Head of caudate nucleus (tissue), 42 donors: ENCODE measurements at regions not wholly inside any gene's neighbourhood (a gene's known extent, or its start where the extent isn't known, plus 50 kb on each side); places are given as distances from the start of the nearest gene placed in this dataset.

Source experiments
- DNase-seq, 42 donors: peaks; one replicate each; pipeline versions ENCODE4 v3.0.0 to v3.0.0-alpha.2; 2020 to 2021; ENCODE audit warnings: mixed read lengths in 7 of 42
- intact Hi-C: fragments of 100-400 bp; cut with DNase I; formaldehyde crosslinking; loops from one replicate; pipeline ENCODE4 v1.15.0; 2022

DNA sequence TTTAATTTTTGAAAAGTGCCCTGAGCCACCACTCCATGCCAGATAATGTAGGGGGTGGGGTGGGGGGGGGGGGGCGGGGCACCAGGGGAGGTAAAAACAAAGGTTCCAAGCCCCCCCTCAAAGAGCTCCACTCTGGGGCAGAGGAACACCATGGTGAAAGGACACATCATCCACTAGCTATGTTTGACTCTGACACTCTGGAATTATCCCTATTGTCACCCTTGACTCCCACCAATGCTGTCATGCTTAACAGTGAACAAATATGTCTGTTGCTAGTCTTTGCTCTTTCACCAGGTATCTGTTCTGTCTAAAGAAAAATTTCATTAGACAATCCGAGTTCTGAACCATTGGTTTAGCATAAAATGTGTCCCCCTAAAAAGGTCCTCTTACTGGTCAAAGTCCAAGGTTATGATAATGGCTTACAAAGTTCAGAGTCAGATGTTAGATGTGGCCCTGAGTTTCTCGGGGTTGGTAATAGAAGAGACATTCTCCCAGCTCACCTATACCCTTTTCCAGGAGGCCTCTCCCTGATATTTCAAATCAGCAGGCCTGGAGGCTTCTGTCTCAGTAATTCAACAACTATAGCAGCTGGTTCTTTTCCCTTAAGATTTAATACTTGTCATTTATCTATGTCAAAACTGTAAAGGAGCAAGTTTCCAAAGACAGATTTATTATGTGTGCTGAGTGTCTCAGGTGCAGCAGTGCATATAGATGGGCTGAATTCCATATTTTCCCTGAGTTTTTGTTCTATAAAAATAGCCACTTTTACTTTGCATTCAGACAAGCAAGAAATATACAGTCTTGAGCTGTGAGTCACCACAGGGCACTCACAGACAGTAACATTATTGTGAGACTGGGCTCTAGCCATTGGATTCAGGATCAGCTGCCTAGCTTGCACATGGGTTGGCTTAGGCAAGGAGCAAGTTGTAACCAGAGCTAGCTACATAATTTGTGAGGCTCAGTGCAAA, 174.1 kb downstream of the CSNK2A3 start:
- DNase-seq: peak in 28 of 42 donors; percentile 18 to 82 (median 50)
- intact Hi-C loops: no loop called here

DNA sequence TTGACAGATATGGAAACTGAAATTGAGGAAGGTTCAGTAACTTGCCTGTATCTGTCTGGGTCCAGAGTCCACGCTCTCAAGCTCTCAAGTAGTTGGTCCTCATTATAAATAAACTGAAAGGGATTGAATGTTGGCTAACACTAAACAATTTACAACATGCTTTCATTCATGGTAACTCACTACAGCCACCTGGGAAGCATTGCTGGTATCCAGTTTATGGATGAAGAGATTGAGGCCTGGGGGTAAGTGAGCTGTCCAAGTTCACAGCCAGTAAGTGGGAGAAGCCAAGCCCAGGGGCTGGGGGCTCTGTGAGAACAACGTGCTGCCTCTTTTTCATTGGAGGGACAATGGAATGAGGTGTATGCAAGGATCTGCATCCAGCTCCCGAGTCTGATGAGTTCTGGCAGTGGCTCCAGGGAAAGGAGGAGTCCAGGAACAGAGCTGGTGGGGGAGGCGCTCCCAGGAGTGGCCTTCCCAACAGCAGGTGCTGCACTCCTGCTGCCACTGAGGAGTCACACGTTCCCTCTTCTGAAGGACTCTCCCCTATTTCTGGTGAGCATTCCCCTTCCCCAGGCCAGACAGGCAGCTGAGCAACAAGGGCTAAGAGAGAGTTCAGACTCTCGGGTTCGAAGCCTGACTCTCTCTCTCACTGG, 175.8 kb downstream of the CSNK2A3 start:
- intact Hi-C loops: no loop called here
- peak in 1 of 42 donors; percentile 26 for DNase-seq

DNA sequence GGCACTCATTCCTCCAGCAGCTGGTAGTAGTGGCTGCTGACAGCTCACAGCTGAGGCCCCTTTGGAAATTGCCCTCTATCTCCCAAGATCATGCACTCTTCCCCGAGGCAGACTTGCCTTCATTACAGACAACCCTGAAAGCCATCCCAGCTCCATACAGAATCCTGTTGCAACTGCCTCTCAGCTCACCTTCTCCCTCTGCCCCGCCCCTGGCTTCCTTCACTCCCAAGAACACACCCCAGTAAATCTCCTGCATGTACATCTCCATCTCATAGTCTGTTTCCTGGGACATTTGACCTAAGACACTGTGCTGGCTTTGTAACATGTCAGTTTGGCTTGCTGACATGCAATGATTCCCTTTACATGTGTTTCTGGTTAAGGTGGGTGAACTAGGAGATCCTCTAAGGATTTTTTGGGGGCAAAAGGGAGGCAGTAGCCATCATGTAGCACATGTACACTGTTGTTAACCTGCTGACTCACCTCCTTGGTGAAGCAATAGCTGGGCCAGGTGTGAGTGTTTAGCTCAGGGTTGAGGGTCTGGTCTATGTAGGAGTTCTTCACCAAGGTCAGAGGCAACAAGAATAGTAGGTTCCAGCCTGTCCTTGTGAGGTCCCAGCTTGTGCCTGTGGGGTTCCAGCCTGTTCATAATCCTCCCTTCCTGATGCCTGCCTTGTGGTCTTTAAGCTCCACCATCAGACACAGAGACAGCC, 179.6 kb downstream of the CSNK2A3 start:
- peak in 1 of 42 donors; percentile 10 for DNase-seq
- intact Hi-C loops: no loop called here

DNA sequence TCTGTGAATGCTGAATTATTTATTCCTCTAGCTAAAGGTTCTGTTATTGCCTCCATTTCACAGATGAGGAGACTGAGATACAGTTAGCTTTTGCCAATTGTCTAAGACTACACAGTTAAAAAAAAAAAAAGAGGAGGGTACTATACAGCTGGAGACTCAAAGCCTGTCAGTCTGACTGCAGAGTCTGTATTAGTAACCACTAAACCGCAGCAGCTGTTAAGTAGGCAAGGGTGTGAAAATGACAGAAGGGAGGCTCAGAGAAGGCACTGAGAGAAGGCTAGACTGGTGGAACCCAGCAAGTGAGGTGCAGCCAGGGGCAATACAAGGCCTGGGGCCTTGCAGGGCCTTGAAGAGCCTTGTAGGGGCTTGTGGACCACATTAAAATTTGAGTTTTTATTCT, 181.2 kb downstream of the CSNK2A3 start:
- intact Hi-C loops: no loop called here
- no peak for DNase-seq

DNA sequence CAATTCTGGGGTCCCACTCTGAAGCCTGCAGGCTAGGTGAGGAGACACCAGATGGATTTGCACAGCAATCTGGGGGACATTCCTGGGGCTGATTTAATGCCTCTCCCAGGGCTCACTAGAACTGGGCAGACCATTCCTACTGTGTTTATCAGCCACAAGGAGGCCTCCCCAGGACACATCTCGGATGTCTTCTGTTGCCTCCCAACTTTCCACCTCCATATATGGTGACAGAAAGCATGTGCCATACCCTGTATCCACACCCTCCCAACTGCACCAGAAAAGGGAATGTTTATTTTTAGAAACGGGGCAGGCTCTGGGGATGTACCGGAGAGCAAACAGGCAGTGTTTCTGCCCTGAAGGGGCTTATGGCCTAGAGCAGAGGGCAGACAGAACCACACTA, 181.8 kb downstream of the CSNK2A3 start:
- no peak for DNase-seq
- intact Hi-C loops: no loop called here

DNA sequence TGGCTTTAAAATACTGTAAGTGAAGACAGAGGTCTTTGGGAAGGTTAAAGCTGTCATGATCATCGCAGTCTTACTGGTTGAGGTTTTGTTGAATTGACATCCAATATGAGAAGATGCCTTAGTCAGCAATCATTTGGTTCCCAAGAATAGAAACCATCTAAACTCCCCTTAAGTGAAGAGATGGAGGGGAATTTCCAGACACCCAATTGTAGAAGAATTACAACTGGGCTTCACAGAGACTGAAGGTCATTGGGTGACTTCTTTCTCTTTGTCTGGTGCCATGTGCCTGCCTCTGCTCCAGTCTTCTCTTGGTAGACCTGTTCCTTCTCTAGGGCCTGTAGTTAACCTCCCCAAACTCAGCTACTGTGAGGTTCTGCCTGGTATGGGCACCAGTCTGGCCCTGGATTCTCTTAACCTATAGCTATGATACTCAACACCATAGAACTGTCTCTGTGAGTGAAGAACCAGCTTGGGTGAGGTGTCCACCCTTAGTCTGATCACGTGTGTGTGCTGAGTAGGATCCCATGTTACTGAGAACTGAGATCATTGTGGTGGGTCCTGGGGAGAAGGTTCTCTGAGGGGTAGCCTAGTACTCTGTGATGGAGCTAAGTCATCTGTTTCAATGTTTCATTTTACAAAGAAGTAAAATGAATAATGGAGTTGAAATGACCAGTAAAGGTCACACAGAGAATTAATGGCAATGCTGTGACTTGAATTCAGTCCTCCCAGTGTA, 182.5 kb downstream of the CSNK2A3 start:
- intact Hi-C loops: no loop called here

DNA sequence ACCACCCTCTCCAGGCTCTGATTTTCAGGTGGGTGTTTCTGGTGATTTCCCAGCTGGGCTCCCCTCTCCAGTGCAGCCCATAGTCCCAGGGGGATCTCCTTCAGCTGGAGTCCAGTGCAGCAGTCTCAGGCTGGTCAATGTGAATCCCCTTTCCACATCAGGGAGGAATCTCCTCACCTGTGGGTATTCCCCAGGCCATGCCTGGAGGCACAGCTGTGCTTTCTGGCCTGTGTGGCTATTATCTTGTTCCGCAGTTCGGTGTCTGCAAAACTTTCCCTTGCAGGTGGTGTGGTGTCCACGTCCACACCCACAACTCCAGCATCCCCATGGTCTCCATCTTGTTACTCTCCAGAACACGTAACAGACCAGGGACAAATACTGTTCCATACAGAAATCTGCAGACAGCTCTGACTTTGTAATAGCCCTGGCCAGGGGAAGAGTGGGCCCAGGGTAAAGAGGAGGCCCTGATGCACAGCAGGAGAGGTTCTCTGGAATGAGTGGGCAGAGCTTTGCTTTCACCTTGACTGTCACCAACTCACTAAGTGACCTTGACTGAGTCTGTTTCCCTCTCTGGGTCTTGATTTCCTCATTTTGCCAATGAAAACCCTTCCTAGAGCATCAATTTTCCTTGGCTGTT, 183.2 kb downstream of the CSNK2A3 start:
- peak in 1 of 42 donors; percentile 22 for DNase-seq
- intact Hi-C loops: no loop called here

More for the DNA sequence above, 182.5 kb downstream of the CSNK2A3 start:
- peak in 1 of 42 donors; percentile 18 for DNase-seq

DNA sequence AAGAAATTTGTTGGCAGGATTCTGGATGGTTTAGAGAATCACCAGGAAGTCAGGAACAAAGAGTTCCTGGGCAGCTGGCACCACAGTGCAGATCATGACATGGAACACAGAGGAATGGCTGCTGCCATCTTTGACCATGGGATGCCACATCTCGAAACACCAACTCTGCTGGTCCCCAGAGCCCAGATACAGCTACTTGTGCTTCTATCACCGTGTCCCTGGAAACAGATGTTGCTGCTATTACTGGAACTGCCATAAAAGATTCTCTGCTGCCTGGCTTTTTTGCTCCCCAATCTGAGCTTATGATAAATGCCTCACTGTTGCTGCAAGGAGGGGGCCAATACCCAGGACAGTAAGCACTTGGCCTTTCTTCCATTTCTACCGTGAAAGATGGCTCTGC, 185.2 kb downstream of the CSNK2A3 start:
- intact Hi-C loops: no loop called here

DNA sequence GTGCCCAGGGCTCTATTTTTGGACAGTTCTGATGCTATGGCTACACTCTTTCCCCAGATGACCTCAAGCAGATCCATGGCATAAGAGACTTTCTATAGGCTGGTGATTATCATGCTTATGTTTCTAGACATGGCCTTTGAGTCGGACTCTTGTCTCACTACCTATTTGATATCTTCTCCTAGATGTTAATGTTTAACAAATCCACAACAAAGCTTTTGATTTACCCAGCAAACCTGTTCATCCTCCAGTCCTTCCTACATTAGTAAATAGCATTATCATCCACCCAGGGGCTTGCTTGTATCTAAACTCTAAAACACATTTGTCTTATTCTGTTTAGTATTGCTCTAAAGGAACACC, 188.7 kb downstream of the CSNK2A3 start:
- intact Hi-C loops: no loop called here
- DNase-seq: no peak

More for the DNA sequence above, 185.2 kb downstream of the CSNK2A3 start:
- DNase-seq: no peak

DNA sequence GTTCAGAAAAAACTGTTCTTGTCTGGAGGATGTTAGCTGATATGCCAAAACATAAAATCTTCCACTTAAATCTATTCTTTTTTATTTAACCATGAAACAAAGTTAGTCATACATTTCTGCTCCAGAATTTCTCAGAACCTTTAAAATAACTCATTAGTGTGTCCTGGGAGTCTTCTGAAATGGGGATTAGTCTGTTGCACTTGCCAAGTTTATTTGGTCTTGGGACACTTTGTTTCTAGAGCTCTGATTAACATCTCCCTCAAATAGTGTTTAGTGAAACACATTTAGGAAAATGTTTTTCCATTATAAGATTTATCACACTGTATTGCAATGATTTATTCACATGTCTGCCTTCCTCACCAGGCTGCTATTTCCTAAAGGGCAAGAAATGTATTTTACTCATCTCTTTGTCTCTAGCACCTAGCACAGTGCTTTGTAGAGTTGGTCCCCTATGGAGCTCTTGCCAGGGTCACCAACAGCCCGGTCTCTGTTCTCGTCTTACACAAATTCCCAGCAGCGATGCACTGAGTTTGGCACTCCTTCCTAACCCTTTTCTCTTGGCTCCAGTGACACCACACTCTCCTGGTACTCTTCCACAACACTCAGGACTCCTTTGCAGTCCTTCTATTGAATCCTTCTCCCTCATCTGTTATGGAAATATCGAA, 189.2 kb downstream of the CSNK2A3 start:
- intact Hi-C loops: no loop called here
- peak in 7 of 42 donors; percentile 8 to 65 (median 34) for DNase-seq

DNA sequence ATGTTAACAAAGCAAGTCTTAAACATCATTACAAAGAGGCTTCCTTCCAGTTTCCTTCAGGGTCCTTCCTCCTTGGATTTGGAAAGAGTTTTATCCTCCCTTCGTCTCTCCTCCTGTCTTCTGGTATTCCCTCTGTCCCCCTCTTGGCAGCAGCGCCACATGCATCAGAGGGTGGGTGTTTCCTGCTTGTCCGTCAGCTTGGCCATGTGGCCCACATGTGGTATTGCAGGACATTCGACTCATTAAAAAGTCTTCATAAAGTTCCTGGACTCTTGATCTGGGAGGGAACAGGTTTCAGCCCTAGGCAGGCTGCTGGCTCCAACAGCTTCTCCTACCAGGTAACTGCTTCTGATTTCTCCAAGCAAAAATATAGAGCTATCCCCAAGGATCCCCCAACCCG, 189.8 kb downstream of the CSNK2A3 start:
- intact Hi-C loops: no loop called here
- no peak for DNase-seq

DNA sequence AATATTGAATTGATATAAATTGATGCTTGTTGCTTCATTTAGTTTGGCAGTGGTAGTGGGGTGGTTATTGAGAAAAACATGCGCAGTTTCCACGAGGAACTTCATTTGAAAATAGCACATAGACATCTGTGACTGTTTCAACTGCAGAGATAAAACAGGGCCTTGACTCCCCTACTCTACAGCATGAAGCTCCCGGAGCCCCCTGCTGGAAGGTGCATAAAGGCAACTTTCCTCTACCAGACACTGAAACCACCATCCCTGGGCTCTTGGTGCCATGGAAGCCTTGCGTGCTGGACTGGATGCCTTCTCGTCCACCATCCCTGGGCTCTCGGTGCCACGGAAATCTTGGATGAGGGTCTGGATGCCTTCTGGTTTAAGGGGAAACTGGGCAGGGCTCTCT, 195.9 kb downstream of the CSNK2A3 start:
- intact Hi-C loops: no loop called here
- peak in 8 of 42 donors; percentile 3 to 57 (median 30) for DNase-seq

DNA sequence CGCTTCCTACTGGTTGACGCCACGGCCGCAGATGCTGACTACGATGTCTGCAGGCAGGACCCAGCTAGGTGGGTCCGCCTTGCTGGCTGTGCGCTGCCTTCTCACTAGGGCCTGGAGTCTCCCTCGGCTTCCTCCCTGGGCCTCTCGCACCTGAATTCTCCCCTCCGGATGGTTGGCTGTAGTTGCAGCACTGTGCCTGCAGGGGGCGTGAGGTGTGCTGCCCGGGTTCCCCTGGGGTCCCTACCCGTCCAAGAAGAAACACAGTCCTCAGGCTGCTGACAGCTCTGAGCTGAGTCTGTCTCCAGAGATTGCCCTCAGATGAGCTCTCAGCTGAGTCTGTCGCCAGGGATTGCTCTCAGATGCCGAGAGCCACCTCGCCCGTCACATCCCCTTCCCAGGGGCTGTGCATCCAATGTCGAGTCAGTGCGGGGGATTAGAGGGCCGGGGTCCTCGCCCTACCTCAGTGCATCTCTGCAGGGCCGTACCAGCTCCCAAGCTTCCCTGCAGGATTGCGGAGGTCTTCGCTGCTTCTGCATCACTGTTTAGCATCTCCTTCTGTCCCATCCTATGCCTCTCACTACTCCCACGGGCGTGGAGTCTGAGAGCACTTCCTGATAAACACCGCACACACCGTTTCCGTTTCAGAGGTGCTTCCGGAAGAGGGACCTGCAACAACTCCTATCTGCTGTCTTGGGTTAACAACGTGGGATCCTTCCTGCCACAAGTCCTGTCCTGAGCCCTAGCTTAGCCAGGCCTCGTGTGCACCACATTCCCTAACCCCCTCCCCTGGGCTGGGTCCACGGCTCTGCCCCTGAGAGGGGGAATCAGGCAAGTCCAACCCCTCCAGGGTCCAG, 196.9 kb downstream of the CSNK2A3 start:
- no peak for DNase-seq
- intact Hi-C loops: no loop called here

DNA sequence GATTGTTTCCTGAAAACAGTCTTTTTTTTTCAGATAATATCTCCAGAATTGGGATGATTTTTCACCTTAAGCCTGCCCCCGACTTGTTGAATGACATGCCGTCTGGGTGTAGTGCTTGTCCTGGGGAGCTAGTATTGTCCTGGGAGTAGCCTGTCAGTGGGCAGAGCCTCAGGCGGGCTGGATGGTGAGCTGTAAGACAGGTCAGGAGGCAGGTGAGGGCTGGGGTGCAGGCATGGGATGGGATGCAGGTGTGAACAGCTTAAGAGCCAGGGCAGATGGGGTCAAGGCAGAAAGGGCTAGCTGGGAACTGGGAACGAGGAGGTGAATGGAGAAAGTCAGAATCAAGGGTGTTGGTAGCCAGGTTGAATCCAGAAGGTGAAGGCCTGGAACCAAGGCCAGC, 200.2 kb downstream of the CSNK2A3 start:
- no peak for DNase-seq
- intact Hi-C loops: no loop called here

DNA sequence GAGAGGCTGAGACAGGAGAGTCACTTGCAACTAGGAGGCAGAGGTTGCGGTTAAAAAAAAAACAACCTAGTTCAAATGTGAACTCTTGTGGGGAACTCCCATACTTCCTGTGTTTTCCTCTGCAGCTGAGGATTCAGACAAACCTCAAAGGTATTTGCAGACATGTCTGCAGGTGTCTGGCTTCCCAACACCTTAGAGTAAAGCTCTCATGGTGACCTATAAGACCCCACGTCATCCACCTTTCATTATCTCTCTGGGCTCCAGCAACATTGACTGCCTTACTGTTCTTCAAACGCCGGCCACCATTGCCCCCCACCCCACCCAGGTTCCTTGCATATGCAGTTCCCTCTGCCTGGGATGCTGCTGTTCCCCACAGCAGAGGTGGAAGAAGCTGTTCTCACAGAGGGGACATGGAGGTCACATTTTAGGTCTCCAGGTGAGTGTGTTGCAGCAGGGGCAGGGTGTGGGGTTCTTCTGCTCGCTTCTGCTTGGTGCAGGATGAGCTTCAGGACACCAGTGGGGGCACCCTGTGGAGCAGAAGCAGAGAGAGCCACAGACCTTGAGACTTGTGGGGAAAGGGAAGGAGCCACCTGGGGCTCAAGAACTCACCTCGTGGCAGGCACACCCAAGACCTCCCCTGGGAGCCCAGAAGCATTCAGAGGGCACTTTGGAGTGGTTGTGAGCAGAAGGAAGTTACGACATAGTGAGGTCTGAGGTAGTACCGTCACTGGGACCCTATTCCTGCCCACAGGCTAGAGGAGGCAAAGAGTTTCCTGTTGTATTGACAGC, 203.2 kb downstream of the CSNK2A3 start:
- intact Hi-C loops: no loop called here
- DNase-seq: no peak

DNA sequence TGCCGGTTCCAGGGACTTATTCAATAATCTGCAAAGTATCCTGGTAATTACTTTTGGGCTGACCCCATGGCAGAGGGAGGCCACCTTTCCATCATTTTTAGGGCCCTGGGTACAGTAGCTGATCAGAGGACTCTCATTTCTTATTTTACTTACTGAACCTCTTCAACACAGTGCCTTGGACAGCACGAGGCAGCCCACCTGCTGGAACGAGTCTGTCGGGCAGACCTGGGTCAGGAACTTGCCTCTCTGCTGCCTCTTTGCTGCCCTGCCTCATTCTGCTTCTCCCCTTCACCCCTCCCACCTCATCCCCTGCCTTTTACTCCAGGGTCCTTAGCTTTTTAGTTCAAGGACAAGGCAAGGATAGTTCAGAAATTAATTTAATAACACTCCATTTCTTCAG, 204.5 kb downstream of the CSNK2A3 start:
- DNase-seq: no peak
- intact Hi-C loops: no loop called here
